ENCODE measurements at regions not wholly inside any gene's neighbourhood (a gene's known extent, or its start where the extent isn't known, plus 50 kb on each side); places are given as distances from the start of the nearest gene placed in this dataset.

GRCh38 chr14:86824167-86824566 is 1168.8 kb downstream of the GALC start:
- TF ChIP-seq, protein P1, sequence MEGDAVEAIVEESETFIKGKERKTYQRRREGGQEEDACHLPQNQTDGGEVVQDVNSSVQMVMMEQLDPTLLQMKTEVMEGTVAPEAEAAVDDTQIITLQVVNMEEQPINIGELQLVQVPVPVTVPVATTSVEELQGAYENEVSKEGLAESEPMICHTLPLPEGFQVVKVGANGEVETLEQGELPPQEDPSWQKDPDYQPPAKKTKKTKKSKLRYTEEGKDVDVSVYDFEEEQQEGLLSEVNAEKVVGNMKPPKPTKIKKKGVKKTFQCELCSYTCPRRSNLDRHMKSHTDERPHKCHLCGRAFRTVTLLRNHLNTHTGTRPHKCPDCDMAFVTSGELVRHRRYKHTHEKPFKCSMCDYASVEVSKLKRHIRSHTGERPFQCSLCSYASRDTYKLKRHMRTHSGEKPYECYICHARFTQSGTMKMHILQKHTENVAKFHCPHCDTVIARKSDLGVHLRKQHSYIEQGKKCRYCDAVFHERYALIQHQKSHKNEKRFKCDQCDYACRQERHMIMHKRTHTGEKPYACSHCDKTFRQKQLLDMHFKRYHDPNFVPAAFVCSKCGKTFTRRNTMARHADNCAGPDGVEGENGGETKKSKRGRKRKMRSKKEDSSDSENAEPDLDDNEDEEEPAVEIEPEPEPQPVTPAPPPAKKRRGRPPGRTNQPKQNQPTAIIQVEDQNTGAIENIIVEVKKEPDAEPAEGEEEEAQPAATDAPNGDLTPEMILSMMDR (IDR thresholded peaks at IDR 0.05; ENCODE audit: low read length): no peak
- no peak for TF ChIP-seq EZH2 (optimal IDR thresholded peaks at IDR 0.05; ENCODE audit: low read depth, low read length)
- no peak for TF ChIP-seq EZH2phosphoT487 (IDR thresholded peaks at IDR 0.05; ENCODE audit: low read length)
